ENCODE measurements at regions not wholly inside any gene's neighbourhood (a gene's known extent, or its start where the extent isn't known, plus 50 kb on each side); places are given as distances from the start of the nearest gene placed in this dataset.

GRCh38 chr6:105667056-105667455, 264.2 kb upstream of the PREP start:
- H3K36me3 ChIP-seq (ENCODE audit: control insufficient read depth, insufficient read depth, low read length): no peaks in the 10 kb centered on the region
- no peak overlapping the region for H3K9ac ChIP-seq (ENCODE audit: low read depth, low read length)
- no peaks in the 10 kb centered on the region for H3K4me1 ChIP-seq (ENCODE audit: control insufficient read depth, insufficient read depth, low read length)
- no peaks in the 10 kb centered on the region for H3K27me3 ChIP-seq (ENCODE audit: control insufficient read depth, insufficient read depth, low read length)
- no peak overlapping the region for H3K4me3 ChIP-seq (ENCODE audit: low read depth, low read length)
- H3K9me3 ChIP-seq (ENCODE audit: control insufficient read depth, insufficient read depth, low read length): no peaks in the 10 kb centered on the region

DNA sequence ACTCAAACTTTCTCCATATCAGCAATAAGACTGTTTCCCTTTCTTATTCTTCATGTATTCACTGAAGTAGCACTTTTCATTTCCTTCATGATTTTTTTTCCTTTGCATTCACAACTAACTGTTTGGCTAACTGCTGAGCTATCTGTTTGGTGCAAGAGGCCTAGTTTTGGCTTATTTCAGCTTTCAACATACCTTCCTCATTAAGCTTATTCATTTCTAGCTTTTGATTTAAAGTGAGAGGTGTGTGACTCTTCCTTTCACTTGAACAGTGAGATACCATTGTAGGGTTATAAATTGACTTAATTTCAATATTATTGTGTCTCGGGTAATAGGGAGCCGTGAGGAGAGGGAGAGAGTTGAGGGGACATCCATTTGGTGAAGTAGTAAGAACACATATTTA, 262.0 kb upstream of the PREP start:
- Histone ChIP-seq H3K4me1 (ENCODE audit: control insufficient read depth, insufficient read depth, low read length) (no peaks in the 10 kb centered on the region), H3K36me3 (ENCODE audit: control insufficient read depth, insufficient read depth, low read length) (no peaks in the 10 kb centered on the region), H3K9me3 (ENCODE audit: control insufficient read depth, insufficient read depth, low read length) (no peaks in the 10 kb centered on the region), H3K4me3 (ENCODE audit: low read depth, low read length) (no peak overlapping the region), H3K27me3 (ENCODE audit: control insufficient read depth, insufficient read depth, low read length) (no peaks in the 10 kb centered on the region), H3K9ac (ENCODE audit: low read depth, low read length) (no peak overlapping the region)

DNA sequence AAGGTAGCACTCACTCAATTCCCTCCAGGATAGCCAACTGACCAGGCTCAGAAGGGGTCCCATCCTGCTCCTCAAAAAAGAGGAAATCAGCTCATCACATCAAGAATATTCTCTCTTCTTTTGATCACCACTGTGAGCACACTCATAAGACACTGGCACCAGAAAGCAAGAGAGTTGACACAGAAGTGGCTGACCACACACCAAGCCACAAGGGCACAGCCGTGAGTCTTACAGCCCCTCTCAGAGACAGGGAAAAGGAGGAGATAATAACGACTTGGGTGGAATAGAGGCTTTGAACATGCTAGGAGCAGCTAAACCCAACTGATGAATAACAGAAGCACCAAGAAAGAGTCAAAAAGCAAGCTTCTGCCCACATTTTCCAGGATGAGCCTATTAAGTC, 249.1 kb upstream of the PREP start:
- Histone ChIP-seq H3K9ac (ENCODE audit: low read depth, low read length) (no peak overlapping the region), H3K9me3 (ENCODE audit: control insufficient read depth, insufficient read depth, low read length) (no peaks in the 10 kb centered on the region), H3K27me3 (ENCODE audit: control insufficient read depth, insufficient read depth, low read length) (no peaks in the 10 kb centered on the region)

GRCh38 chr6:105650347-105650746, 247.5 kb upstream of the PREP start:
- no peaks in the 10 kb centered on the region for H3K27me3 ChIP-seq (ENCODE audit: control insufficient read depth, insufficient read depth, low read length)
- H3K9ac ChIP-seq (ENCODE audit: low read depth, low read length): no peak overlapping the region
- no peaks in the 10 kb centered on the region for H3K9me3 ChIP-seq (ENCODE audit: control insufficient read depth, insufficient read depth, low read length)
- H3K4me3 ChIP-seq (ENCODE audit: low read depth, low read length): no peak overlapping the region
- no peaks in the 10 kb centered on the region for H3K4me1 ChIP-seq (ENCODE audit: control insufficient read depth, insufficient read depth, low read length)
- H3K36me3 ChIP-seq (ENCODE audit: control insufficient read depth, insufficient read depth, low read length): no peaks in the 10 kb centered on the region

More for the DNA sequence above, 249.1 kb upstream of the PREP start:
- Histone ChIP-seq H3K36me3 (ENCODE audit: control insufficient read depth, insufficient read depth, low read length) (no peaks in the 10 kb centered on the region), H3K4me3 (ENCODE audit: low read depth, low read length) (no peak overlapping the region), H3K4me1 (ENCODE audit: control insufficient read depth, insufficient read depth, low read length) (no peaks in the 10 kb centered on the region)

DNA sequence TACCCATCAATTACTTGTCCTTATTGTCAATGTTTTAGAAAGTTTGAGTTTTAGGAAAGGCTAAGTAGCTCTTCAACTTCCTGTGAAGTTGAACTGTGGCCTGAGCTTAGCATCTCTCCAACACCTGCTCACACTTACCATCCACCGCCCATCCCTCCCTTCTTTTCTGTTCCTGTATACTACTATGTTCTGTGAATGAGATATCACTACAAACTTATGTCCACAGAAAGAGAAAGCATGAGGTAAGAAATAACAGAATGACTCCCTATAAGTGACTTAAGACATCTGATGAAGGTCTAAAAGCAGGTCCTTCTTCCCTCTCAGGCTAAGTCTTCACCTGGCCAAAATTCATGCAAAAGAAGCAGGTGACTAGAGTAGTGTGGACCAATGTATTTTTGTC, 246.3 kb upstream of the PREP start:
- Histone ChIP-seq H3K4me1 (ENCODE audit: control insufficient read depth, insufficient read depth, low read length) (no peaks in the 10 kb centered on the region), H3K4me3 (ENCODE audit: low read depth, low read length) (no peak overlapping the region), H3K36me3 (ENCODE audit: control insufficient read depth, insufficient read depth, low read length) (no peaks in the 10 kb centered on the region), H3K27me3 (ENCODE audit: control insufficient read depth, insufficient read depth, low read length) (no peaks in the 10 kb centered on the region), H3K9ac (ENCODE audit: low read depth, low read length) (no peak overlapping the region), H3K9me3 (ENCODE audit: control insufficient read depth, insufficient read depth, low read length) (no peaks in the 10 kb centered on the region)

- no peaks in the 10 kb centered on the region for H3K4me1 ChIP-seq (ENCODE audit: control insufficient read depth, insufficient read depth, low read length)
- no peaks in the 10 kb centered on the region for H3K36me3 ChIP-seq (ENCODE audit: control insufficient read depth, insufficient read depth, low read length)
- H3K9ac ChIP-seq (ENCODE audit: low read depth, low read length): no peak overlapping the region
- no peaks in the 10 kb centered on the region for H3K27me3 ChIP-seq (ENCODE audit: control insufficient read depth, insufficient read depth, low read length)
- no peak overlapping the region for H3K4me3 ChIP-seq (ENCODE audit: low read depth, low read length)
- H3K9me3 ChIP-seq (ENCODE audit: control insufficient read depth, insufficient read depth, low read length): no peaks in the 10 kb centered on the region
These were observed 245.4 kb upstream of the PREP start for GRCh38 chr6:105648276-105648675.

DNA sequence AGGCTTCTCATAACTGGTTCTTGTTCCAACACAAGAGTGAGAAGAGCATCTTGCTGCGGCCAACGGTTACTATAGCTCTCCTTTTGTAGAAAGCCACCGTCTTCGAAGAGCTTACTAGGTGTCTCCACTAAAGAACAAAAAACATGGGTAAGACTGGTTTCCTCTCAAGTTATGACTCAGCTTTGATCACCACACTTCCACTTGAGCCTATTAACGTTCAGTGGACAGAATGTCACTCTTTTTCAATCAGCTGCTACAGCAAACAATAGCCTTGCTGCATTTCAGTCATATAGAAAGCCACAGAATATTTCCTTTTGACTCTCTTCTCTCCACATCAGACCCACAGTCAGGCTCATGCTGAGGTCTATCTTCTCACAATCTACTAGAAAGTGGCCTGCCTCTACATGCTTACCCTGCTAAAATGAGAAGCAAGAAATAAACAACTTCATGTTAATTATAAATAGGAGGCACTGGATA, 243.5 kb upstream of the PREP start:
- no peaks in the 10 kb centered on the region for H3K27me3 ChIP-seq (ENCODE audit: control insufficient read depth, insufficient read depth, low read length)
- H3K9ac ChIP-seq (ENCODE audit: low read depth, low read length): no peak overlapping the region
- no peaks in the 10 kb centered on the region for H3K9me3 ChIP-seq (ENCODE audit: control insufficient read depth, insufficient read depth, low read length)
- H3K4me1 ChIP-seq (ENCODE audit: control insufficient read depth, insufficient read depth, low read length): no peaks in the 10 kb centered on the region
- H3K4me3 ChIP-seq (ENCODE audit: low read depth, low read length): no peak overlapping the region
- no peaks in the 10 kb centered on the region for H3K36me3 ChIP-seq (ENCODE audit: control insufficient read depth, insufficient read depth, low read length)

- no peaks in the 10 kb centered on the region for H3K36me3 ChIP-seq (ENCODE audit: control insufficient read depth, insufficient read depth, low read length)
- no peaks in the 10 kb centered on the region for H3K4me1 ChIP-seq (ENCODE audit: control insufficient read depth, insufficient read depth, low read length)
- no peak overlapping the region for H3K9ac ChIP-seq (ENCODE audit: low read depth, low read length)
- no peaks in the 10 kb centered on the region for H3K27me3 ChIP-seq (ENCODE audit: control insufficient read depth, insufficient read depth, low read length)
- H3K4me3 ChIP-seq (ENCODE audit: low read depth, low read length): no peak overlapping the region
- no peaks in the 10 kb centered on the region for H3K9me3 ChIP-seq (ENCODE audit: control insufficient read depth, insufficient read depth, low read length)
These were observed 243.1 kb upstream of the PREP start for GRCh38 chr6:105645958-105646357.

GRCh38 chr6:105645156-105645555, 242.3 kb upstream of the PREP start:
- no peaks in the 10 kb centered on the region for H3K4me1 ChIP-seq (ENCODE audit: control insufficient read depth, insufficient read depth, low read length)
- no peaks in the 10 kb centered on the region for H3K36me3 ChIP-seq (ENCODE audit: control insufficient read depth, insufficient read depth, low read length)
- no peaks in the 10 kb centered on the region for H3K9me3 ChIP-seq (ENCODE audit: control insufficient read depth, insufficient read depth, low read length)
- H3K9ac ChIP-seq (ENCODE audit: low read depth, low read length): no peak overlapping the region
- H3K27me3 ChIP-seq (ENCODE audit: control insufficient read depth, insufficient read depth, low read length): no peaks in the 10 kb centered on the region
- no peak overlapping the region for H3K4me3 ChIP-seq (ENCODE audit: low read depth, low read length)

DNA sequence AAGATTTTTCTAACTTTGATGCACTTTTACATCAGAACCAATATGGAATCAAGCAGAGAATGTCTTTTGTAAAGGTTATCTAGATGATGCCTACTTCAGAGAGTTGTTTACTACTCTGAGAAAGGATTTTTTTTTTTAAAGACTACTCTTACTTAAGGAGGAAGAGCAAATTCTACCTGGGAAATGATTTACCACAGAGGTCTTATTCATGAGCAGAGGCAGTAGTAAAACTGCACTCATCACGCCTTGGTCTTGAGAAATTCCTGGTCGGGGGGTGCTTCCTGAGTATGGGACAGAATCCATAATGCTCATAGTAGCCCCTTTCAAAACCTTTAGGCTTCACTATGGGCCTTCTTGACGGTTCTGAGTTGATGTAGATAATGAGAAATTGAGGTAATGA, 241.8 kb upstream of the PREP start:
- Histone ChIP-seq H3K36me3 (ENCODE audit: control insufficient read depth, insufficient read depth, low read length) (no peaks in the 10 kb centered on the region), H3K4me1 (ENCODE audit: control insufficient read depth, insufficient read depth, low read length) (no peaks in the 10 kb centered on the region)

DNA sequence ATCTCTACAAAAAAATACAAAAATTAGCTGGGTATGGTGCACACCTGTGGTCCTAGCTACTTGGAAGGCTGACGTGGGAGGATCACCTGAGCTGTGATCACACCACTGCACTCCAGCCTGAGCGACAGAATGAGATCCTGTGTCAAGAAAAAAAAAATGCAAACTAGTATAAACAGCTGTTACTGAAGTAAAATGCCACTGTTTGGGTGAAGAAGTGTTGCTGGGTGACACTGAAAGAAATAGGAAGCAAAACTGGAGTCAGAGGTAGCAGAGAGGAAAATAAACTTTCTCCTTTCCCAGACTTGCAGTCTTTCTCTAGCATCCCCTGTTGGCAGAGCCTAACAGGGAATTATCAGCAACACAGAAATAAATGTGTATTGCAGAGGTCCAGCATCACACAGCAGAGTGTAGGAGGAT, 241.2 kb upstream of the PREP start:
- H3K4me3 ChIP-seq (ENCODE audit: low read depth, low read length): no peak overlapping the region
- no peaks in the 10 kb centered on the region for H3K4me1 ChIP-seq (ENCODE audit: control insufficient read depth, insufficient read depth, low read length)
- no peaks in the 10 kb centered on the region for H3K36me3 ChIP-seq (ENCODE audit: control insufficient read depth, insufficient read depth, low read length)
- H3K9ac ChIP-seq (ENCODE audit: low read depth, low read length): no peak overlapping the region
- H3K9me3 ChIP-seq (ENCODE audit: control insufficient read depth, insufficient read depth, low read length): no peaks in the 10 kb centered on the region
- no peaks in the 10 kb centered on the region for H3K27me3 ChIP-seq (ENCODE audit: control insufficient read depth, insufficient read depth, low read length)

More for the DNA sequence above, 241.8 kb upstream of the PREP start:
- Histone ChIP-seq H3K9ac (ENCODE audit: low read depth, low read length) (no peak overlapping the region), H3K27me3 (ENCODE audit: control insufficient read depth, insufficient read depth, low read length) (no peaks in the 10 kb centered on the region), H3K4me3 (ENCODE audit: low read depth, low read length) (no peak overlapping the region), H3K9me3 (ENCODE audit: control insufficient read depth, insufficient read depth, low read length) (no peaks in the 10 kb centered on the region)

DNA sequence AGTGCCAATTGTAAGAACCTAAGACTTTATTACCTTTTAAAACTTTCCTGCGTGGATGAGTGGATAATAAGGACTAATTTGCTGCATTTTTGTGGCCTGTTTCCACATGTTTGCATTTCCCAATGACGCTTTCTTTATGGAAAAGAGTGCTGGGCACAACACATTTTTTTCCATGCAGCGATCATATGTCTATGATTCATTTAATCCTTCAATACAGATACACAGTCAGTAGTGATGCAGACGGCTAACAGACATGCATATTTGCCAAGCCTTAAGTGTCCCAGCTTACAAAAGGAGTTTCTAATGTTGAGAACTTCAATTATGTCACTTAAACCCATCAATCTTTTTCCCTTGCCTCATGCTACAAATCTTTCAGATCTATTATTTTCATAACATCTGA, 239.8 kb upstream of the PREP start:
- Histone ChIP-seq H3K9ac (ENCODE audit: low read depth, low read length) (no peak overlapping the region), H3K36me3 (ENCODE audit: control insufficient read depth, insufficient read depth, low read length) (no peaks in the 10 kb centered on the region), H3K9me3 (ENCODE audit: control insufficient read depth, insufficient read depth, low read length) (no peaks in the 10 kb centered on the region), H3K27me3 (ENCODE audit: control insufficient read depth, insufficient read depth, low read length) (no peaks in the 10 kb centered on the region), H3K4me1 (ENCODE audit: control insufficient read depth, insufficient read depth, low read length) (no peaks in the 10 kb centered on the region), H3K4me3 (ENCODE audit: low read depth, low read length) (no peak overlapping the region)

- Histone ChIP-seq H3K9me3 (ENCODE audit: control insufficient read depth, insufficient read depth, low read length) (no peaks in the 10 kb centered on the region), H3K9ac (ENCODE audit: low read depth, low read length) (no peak overlapping the region), H3K27me3 (ENCODE audit: control insufficient read depth, insufficient read depth, low read length) (no peaks in the 10 kb centered on the region), H3K36me3 (ENCODE audit: control insufficient read depth, insufficient read depth, low read length) (no peaks in the 10 kb centered on the region), H3K4me1 (ENCODE audit: control insufficient read depth, insufficient read depth, low read length) (no peaks in the 10 kb centered on the region), H3K4me3 (ENCODE audit: low read depth, low read length) (no peak overlapping the region)
These were observed 238.6 kb upstream of the PREP start for GRCh38 chr6:105641504-105641903.

Data from iPS-15b (cell line).